ENCODE measurements at regions not wholly inside any gene's neighbourhood (a gene's known extent, or its start where the extent isn't known, plus 50 kb on each side); places are given as distances from the start of the nearest gene placed in this dataset.

DNA sequence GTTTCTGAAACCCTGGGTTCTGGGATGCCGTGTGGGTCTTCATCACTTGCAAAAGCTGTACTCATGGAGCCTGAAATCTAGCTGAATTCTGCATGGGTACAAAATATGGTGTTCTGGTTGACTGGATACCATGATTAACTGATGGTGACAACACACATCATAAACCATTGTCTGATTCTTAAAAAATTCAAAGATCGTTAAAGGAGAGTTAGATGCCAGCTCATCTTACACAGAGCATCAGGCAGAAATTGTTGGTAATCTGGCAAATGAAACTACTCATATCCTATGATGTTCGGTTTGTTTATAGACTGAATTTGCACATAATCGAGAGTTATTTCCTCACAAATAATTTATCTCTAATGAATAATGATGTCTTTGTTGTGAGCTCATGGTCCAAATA is 218.1 kb upstream of the PKN2 start:
- no peak for DNase-seq (ENCODE audit: low read depth)
- ChIA-PET POLR2A (no interaction called here), CTCF (no interaction called here)
- TF ChIP-seq, protein P1, sequence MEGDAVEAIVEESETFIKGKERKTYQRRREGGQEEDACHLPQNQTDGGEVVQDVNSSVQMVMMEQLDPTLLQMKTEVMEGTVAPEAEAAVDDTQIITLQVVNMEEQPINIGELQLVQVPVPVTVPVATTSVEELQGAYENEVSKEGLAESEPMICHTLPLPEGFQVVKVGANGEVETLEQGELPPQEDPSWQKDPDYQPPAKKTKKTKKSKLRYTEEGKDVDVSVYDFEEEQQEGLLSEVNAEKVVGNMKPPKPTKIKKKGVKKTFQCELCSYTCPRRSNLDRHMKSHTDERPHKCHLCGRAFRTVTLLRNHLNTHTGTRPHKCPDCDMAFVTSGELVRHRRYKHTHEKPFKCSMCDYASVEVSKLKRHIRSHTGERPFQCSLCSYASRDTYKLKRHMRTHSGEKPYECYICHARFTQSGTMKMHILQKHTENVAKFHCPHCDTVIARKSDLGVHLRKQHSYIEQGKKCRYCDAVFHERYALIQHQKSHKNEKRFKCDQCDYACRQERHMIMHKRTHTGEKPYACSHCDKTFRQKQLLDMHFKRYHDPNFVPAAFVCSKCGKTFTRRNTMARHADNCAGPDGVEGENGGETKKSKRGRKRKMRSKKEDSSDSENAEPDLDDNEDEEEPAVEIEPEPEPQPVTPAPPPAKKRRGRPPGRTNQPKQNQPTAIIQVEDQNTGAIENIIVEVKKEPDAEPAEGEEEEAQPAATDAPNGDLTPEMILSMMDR (IDR thresholded peaks at IDR 0.05; ENCODE audit: insufficient read depth, low read depth, low read length): no peak
- H3K4me3 ChIP-seq (ENCODE audit: low read depth, low read length): no peak overlapping the region
- no peaks in the 10 kb centered on the region for H3K36me3 ChIP-seq (ENCODE audit: control insufficient read depth, insufficient read depth, low read length)
- H3K27me3 ChIP-seq (ENCODE audit: control insufficient read depth, insufficient read depth, low read length): 0 out of 2 replicates have a peak, but pooled peaks cover 1% of the 10 kb centered on the region

DNA sequence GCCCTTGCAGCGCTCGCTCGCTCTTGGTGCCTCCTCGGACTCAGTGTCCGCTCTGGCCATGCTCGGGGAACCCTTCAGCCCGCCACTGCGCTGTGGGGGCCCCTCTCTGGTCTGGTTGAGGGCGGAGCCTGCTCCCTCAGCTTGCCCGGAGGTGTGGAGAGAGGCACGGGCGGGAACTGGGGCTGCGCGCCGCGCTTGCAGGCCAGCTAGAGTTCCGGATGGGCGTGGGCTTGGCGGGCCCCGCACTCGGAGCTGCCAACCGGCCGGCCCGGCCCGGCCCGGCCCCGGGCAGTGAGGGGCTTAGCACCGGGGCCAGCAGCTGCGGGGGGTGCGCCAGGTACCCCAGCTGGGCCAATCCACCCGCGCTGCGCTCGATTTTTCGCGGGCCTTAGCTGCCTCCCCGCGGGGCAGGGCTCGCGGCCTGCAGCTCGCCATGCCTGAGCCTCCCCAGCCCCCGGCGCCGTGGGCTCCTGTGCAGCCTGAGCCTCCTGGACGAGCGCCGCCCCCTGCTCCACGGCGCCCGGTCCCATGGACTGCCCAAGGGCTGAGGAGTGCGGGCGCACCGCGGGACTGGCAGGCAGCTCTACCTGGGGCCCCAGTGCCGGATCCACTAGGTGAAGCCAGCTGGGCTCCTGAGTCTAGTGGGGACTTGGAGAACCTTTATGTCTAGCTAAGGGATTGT is 217.0 kb upstream of the PKN2 start:
- Histone ChIP-seq H3K36me3 (ENCODE audit: control insufficient read depth, insufficient read depth, low read length) (no peaks in the 10 kb centered on the region), H3K27me3 (ENCODE audit: control insufficient read depth, insufficient read depth, low read length) (0 out of 2 replicates have a peak, but pooled peaks cover under 1% of the 10 kb centered on the region), H3K4me3 (ENCODE audit: low read depth, low read length) (no peak overlapping the region)
- ChIA-PET CTCF (interaction anchor here (1.1 kb wide), 1 partner anchor 83 kb away, joined by 3 read pairs; no protein-coding TSS in a partner anchor), POLR2A (no interaction called here)
- no peak for DNase-seq (ENCODE audit: low read depth)
- TF ChIP-seq, protein P1 (IDR thresholded peaks at IDR 0.05; ENCODE audit: insufficient read depth, low read depth, low read length): no peak

DNA sequence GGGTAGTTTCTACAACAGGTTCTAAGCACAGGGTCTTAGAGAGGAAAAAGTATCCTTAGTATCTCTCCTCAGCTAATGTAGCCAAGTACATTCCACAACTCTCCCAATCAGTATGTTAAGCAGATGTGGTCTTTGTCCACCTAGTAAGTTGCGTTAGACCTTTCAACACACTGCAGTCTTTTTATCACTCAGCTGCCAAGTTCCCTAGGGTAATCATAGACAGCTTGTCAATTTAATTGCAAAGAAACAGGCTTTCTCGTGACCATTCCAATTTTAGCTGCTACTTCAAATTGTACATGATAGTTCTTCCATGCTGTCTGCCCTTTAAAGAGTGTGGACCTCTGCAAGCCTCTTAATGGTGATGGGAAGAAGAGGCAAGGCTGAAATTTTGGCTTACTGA is 211.8 kb upstream of the PKN2 start:
- Histone ChIP-seq H3K36me3 (ENCODE audit: control insufficient read depth, insufficient read depth, low read length) (no peaks in the 10 kb centered on the region), H3K27me3 (ENCODE audit: control insufficient read depth, insufficient read depth, low read length) (no peaks in the 10 kb centered on the region), H3K4me3 (ENCODE audit: low read depth, low read length) (no peak overlapping the region)
- ChIA-PET POLR2A (no interaction called here), CTCF (no interaction called here)
- DNase-seq (ENCODE audit: low read depth): no peak
- TF ChIP-seq, protein P1 (IDR thresholded peaks at IDR 0.05; ENCODE audit: insufficient read depth, low read depth, low read length): no peak

DNA sequence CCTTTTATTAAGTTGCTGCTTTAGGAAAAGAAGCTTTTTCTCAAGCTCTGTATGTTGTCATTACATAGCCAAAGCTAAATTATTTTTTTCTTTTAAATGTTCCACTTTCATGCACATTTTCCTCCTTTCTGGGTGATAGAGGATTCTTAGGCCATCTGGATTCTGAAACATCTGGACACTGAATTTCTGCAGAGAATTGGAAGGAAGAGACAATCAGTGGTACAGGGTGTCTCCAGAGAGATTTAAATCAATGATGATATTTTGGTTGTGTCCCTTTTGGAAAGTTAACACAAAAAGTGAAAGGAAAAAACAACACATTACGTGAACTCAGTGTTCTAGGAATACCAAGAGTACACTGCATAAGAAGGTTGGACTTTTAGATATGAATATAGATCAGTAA is 211.4 kb upstream of the PKN2 start:
- Histone ChIP-seq H3K4me3 (ENCODE audit: low read depth, low read length) (no peak overlapping the region), H3K36me3 (ENCODE audit: control insufficient read depth, insufficient read depth, low read length) (no peaks in the 10 kb centered on the region), H3K27me3 (ENCODE audit: control insufficient read depth, insufficient read depth, low read length) (no peaks in the 10 kb centered on the region)
- no peak for DNase-seq (ENCODE audit: low read depth)
- TF ChIP-seq, protein P1 (IDR thresholded peaks at IDR 0.05; ENCODE audit: insufficient read depth, low read depth, low read length): no peak
- ChIA-PET CTCF (no interaction called here), POLR2A (no interaction called here)

DNA sequence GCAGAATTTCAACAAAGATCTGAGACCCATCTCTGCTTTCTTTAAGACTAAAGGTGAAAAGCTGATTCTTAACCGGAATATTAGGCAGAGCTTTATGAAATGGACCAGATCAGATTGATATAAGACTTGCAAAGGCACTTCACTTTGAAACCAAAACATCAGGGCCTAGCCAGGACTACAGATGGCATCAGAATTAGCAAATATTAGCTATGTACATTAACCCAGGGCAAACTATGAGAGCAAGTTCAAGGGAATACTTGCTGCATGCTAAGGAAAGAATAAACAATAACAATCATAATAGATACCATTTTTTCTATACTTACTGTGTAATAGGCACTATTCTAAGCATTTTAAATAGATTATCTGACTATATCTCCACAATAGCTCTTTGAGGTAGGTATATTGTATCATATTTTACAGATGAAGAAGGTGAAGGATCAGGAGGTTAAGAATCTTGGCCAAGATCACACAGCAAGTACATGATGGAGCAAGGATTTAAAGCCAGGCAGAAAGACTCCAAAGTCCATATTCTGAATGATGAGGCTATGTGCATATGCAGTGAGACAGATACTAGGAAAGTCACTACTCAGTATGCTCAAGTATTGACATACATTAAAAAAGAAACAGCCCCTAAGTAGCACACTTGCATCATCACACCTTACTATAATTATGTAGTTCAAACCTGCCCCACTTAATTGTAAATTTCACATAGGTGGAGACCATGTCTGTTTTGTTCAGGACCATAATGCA is 209.3 kb upstream of the PKN2 start:
- POLR2A ChIA-PET: no interaction called here
- TF ChIP-seq, protein P1 (IDR thresholded peaks at IDR 0.05; ENCODE audit: insufficient read depth, low read depth, low read length): no peak

More for the DNA sequence above, 209.3 kb upstream of the PKN2 start:
- Histone ChIP-seq H3K36me3 (ENCODE audit: control insufficient read depth, insufficient read depth, low read length) (no peaks in the 10 kb centered on the region), H3K4me3 (ENCODE audit: low read depth, low read length) (no peak overlapping the region), H3K27me3 (ENCODE audit: control insufficient read depth, insufficient read depth, low read length) (no peaks in the 10 kb centered on the region)
- CTCF ChIA-PET: no interaction called here
- DNase-seq (ENCODE audit: low read depth): no peak
